ENCODE measurements at regions not wholly inside any gene's neighbourhood (a gene's known extent, or its start where the extent isn't known, plus 50 kb on each side); places are given as distances from the start of the nearest gene placed in this dataset.

- TF ChIP-seq PATZ1 (CRISPR knock-in tag; IDR thresholded peaks at IDR 0.05; ENCODE audit: borderline replicate concordance), result no peak
- TF ChIP-seq ZFP3 (CRISPR knock-in tag; IDR thresholded peaks at IDR 0.05), result no peak
- no peak for TF ChIP-seq PPARA (CRISPR knock-in tag; IDR thresholded peaks at IDR 0.05; ENCODE audit: borderline replicate concordance)
- TF ChIP-seq CREB5 (CRISPR knock-in tag; IDR thresholded peaks at IDR 0.05; ENCODE audit: low read depth), result no peak
- no peak for TF ChIP-seq BACH2 (CRISPR knock-in tag; IDR thresholded peaks at IDR 0.05; ENCODE audit: borderline replicate concordance)
- TF ChIP-seq ISL1 (CRISPR knock-in tag; IDR thresholded peaks at IDR 0.05), result no peak
- TF ChIP-seq TOX (CRISPR knock-in tag; IDR thresholded peaks at IDR 0.05; ENCODE audit: borderline replicate concordance), result no peak
- TF ChIP-seq POU6F1 (CRISPR knock-in tag; IDR thresholded peaks at IDR 0.05; ENCODE audit: borderline replicate concordance, low read depth), result no peak
- no peak for TF ChIP-seq OSR1 (CRISPR knock-in tag; IDR thresholded peaks at IDR 0.05)
- TF ChIP-seq CSRNP3 (CRISPR knock-in tag; IDR thresholded peaks at IDR 0.05), result no peak
- TF ChIP-seq SNAI2 (CRISPR knock-in tag; IDR thresholded peaks at IDR 0.05), result no peak
Measured at GRCh38 chr1:73860421-73860950, 337.5 kb downstream of the LRRIQ3 start.
